Fibroblast of the aortic adventitia (primary cell): ENCODE measurements at regions not wholly inside any gene's neighbourhood (a gene's known extent, or its start where the extent isn't known, plus 50 kb on each side); places are given as distances from the start of the nearest gene placed in this dataset.
A peak's percentile ranks its signal among the peaks of the same experiment; 100 is the strongest.

Source experiments
- DNase-seq: peaks from one replicate; pipeline ENCODE4 v3.0.0-alpha.2; 2010; ENCODE audit warnings: low read depth
- H3K4me3 ChIP-seq: 2 replicates; pipeline ENCODE4 v1.5.1; 2011; ENCODE audit warnings: low read depth, mild to moderate bottlenecking, control low read depth, low read length, moderate library complexity
- TF ChIP-seq, protein P1 (sequence below): IDR thresholded peaks from 2 replicates; pipeline ENCODE4 v1.5.1; 2011; ENCODE audit warnings: mild to moderate bottlenecking, low read length, control low read depth, inconsistent platforms; ENCODE audit not compliant: insufficient read depth

DNA sequence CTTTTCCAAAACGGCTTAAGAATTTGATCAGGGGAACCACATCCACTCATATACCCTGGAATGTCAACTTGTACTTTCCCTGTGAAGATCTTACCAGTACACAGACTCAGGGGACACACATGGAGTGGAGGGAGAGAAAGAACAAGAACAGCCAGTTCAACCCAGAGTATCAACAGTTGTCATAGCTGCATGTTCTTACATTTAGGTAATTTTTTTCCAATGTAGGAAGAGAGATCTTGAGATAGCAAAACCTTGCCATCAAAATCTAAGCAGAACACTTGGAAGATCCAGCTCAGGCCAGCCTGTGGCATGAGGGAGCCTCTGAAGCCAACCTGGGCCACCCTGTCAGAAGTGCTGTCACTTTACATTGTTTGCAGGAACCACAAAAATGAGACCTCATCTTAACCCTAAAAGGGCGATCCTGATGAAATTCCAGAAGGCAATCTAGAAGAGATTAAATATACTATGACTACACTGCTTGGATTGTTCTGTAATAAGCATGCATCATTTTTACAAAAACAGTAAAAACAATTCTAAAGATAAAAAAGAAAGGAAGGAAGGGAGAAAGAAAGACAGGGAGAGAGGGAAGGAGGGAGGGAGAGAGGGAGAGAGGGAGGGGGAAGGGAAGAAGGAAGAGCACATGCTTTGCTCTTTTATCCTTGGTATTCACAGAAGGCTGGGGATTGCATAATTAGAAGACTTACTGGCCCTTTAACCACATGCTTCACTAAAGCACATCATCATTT, 124.7 kb upstream of the TCF21 start:
- TF ChIP-seq, protein P1, sequence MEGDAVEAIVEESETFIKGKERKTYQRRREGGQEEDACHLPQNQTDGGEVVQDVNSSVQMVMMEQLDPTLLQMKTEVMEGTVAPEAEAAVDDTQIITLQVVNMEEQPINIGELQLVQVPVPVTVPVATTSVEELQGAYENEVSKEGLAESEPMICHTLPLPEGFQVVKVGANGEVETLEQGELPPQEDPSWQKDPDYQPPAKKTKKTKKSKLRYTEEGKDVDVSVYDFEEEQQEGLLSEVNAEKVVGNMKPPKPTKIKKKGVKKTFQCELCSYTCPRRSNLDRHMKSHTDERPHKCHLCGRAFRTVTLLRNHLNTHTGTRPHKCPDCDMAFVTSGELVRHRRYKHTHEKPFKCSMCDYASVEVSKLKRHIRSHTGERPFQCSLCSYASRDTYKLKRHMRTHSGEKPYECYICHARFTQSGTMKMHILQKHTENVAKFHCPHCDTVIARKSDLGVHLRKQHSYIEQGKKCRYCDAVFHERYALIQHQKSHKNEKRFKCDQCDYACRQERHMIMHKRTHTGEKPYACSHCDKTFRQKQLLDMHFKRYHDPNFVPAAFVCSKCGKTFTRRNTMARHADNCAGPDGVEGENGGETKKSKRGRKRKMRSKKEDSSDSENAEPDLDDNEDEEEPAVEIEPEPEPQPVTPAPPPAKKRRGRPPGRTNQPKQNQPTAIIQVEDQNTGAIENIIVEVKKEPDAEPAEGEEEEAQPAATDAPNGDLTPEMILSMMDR: no peak
- peak; percentile 93 for DNase-seq
- H3K4me3 ChIP-seq: no peak overlapping the region

DNA sequence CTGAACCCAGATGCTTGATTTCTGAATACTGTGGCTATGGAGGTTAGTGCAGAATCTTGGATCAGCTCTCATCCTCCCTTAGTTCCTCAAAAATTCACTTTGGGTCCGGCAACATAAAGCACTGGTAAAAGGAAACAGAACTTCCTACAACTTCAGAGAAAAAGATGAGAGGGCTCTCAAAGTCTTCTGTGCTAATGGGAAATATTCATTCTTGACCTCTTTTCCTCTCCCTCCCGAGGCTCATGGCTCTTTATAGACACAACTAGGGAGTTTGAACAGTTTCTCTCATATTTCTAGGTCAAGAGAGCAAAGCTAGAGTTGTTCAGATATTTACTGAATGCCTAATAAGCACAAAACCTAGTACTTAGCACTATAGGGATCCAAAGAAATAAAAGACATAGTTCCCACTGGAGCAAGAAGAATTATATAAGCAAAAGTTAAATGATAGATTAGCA, 124.1 kb upstream of the TCF21 start:
- TF ChIP-seq, protein P1: no peak
- no peak for DNase-seq
- no peak overlapping the region for H3K4me3 ChIP-seq

GRCh38 chr6:133767357-133767970, 121.4 kb upstream of the TCF21 start:
- no peak overlapping the region for H3K4me3 ChIP-seq
- peak; percentile 68 for DNase-seq
- TF ChIP-seq, protein P1: no peak

- H3K4me3 ChIP-seq: no peak overlapping the region
- TF ChIP-seq, protein P1: no peak
- DNase-seq: peak; percentile 59
These were observed 120.1 kb upstream of the TCF21 start for GRCh38 chr6:133768656-133769295.

GRCh38 chr6:133769463-133769862, 119.5 kb upstream of the TCF21 start:
- no peak overlapping the region for H3K4me3 ChIP-seq
- peak; percentile 33 for DNase-seq
- TF ChIP-seq, protein P1: no peak

DNA sequence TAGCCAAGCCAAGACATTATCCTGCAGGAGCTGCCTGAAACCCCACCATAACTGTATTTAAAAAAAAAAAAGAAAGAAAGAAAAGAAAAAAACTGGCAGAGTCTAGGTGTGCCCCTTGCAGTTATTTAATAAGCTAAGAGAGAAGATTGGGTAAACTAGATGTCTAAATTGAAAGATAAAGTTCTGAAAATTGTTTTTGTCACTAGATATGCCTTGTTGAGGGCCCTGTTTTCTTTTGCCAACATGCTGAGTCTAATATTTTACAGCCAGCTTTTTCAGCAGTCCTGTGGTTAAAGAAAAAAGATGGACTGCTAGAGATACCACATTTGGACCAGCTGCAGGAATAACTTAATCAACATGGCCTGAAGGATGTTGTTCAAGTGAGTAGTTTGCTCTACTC, 116.3 kb upstream of the TCF21 start:
- H3K4me3 ChIP-seq: no peak overlapping the region
- no peak for DNase-seq
- TF ChIP-seq, protein P1: no peak
